ENCODE measurements at regions not wholly inside any gene's neighbourhood (a gene's known extent, or its start where the extent isn't known, plus 50 kb on each side); places are given as distances from the start of the nearest gene placed in this dataset.
"Not testable (repeated sequence)": the region's sequence is repeated elsewhere in the genome, so short reads cannot be mapped to it uniquely, and the experiment has no call there.

DNA sequence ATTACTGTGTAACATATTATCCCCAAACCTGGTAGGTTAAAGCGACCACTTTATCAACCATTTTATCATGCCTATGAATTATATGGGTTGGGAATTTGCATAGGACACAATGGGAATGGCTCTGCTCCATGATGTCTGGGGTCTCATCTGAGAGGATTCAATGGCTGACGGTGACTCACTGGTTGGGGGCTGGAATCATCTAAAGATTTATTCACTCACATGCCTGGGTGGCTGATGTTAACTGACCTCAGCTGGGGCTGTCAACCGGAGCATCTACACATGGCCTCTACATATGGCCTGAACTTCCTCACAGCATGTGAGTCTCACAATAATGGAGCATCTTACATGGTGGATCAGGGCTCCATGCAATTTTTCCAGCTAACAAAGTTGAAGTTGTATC lies 313.1 kb upstream of the PPP2R3A start:
- no CpG with 5 or more reads among the region's 3 CpGs for WGBS (ENCODE audit: insufficient coverage, low lambda C conversion rate)
- Histone ChIP-seq H3K4me3 (ENCODE audit: low read length) (no peak overlapping the region), H3K27me3 (ENCODE audit: control insufficient read depth, insufficient read depth, low read length) (no peaks in the 10 kb centered on the region), H3K27ac (ENCODE audit: low read length) (no peak overlapping the region), H3K4me1 (ENCODE audit: control insufficient read depth, insufficient read depth, low read length) (no peaks in the 10 kb centered on the region), H3K36me3 (ENCODE audit: control insufficient read depth, insufficient read depth, low read length) (no peaks in the 10 kb centered on the region), H3K9me3 (ENCODE audit: control insufficient read depth, low read depth, low read length) (no peaks in the 10 kb centered on the region)
- DNase-seq, result no peak

- no peak overlapping the region for H3K27ac ChIP-seq (ENCODE audit: low read length)
- H3K4me1 ChIP-seq (ENCODE audit: control insufficient read depth, insufficient read depth, low read length), result no peaks in the 10 kb centered on the region
- H3K36me3 ChIP-seq (ENCODE audit: control insufficient read depth, insufficient read depth, low read length), result no peaks in the 10 kb centered on the region
- DNase-seq, result no peak
- no peak overlapping the region for H3K4me3 ChIP-seq (ENCODE audit: low read length)
- WGBS (ENCODE audit: insufficient coverage, low lambda C conversion rate), result no CpG with 5 or more reads among the region's 1 CpG
- no peaks in the 10 kb centered on the region for H3K27me3 ChIP-seq (ENCODE audit: control insufficient read depth, insufficient read depth, low read length)
- peaks cover 5% of the 10 kb centered on the region for H3K9me3 ChIP-seq (ENCODE audit: control insufficient read depth, low read depth, low read length)
Measured at GRCh38 chr3:135655328-135655727, 310.2 kb upstream of the PPP2R3A start.

DNA sequence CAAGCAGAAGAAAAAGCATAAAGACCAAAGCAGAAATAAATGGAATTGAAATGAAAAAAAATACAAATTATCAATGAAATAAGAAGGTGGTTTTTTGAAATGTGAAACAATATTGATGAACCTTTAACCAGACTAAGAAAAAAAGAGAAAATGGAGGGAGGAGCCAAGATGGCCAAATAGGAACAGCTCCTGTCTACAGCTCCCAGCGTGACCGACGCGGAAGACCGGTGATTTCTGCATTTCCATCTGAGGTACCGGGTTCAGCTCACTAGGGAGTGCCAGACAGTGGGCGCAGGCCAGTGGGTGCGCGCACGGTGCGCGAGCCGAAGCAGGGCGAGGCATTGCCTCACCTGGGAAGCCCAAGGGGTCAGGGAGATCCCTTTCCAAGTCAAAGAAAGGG lies 307.1 kb upstream of the PPP2R3A start:
- not testable (repeated sequence) for H3K27me3 ChIP-seq (ENCODE audit: control insufficient read depth, insufficient read depth, low read length); H3K4me1 ChIP-seq (ENCODE audit: control insufficient read depth, insufficient read depth, low read length); H3K36me3 ChIP-seq (ENCODE audit: control insufficient read depth, insufficient read depth, low read length); H3K4me3 ChIP-seq (ENCODE audit: low read length); DNase-seq; H3K27ac ChIP-seq (ENCODE audit: low read length); H3K9me3 ChIP-seq (ENCODE audit: control insufficient read depth, low read depth, low read length)
- WGBS (ENCODE audit: insufficient coverage, low lambda C conversion rate), result no CpG with 5 or more reads among the region's 14 CpGs

- Histone ChIP-seq H3K4me1 (ENCODE audit: control insufficient read depth, insufficient read depth, low read length) (no peaks in the 10 kb centered on the region), H3K27ac (ENCODE audit: low read length) (no peak overlapping the region), H3K36me3 (ENCODE audit: control insufficient read depth, insufficient read depth, low read length) (no peaks in the 10 kb centered on the region), H3K9me3 (ENCODE audit: control insufficient read depth, low read depth, low read length) (peaks cover 2% of the 10 kb centered on the region), H3K4me3 (ENCODE audit: low read length) (no peak overlapping the region), H3K27me3 (ENCODE audit: control insufficient read depth, insufficient read depth, low read length) (no peaks in the 10 kb centered on the region)
- no CpG with 5 or more reads among the region's 1 CpG for WGBS (ENCODE audit: insufficient coverage, low lambda C conversion rate)
- no peak for DNase-seq
Measured at GRCh38 chr3:135667061-135667460, 298.5 kb upstream of the PPP2R3A start.

- no peak for DNase-seq
- WGBS (ENCODE audit: insufficient coverage, low lambda C conversion rate), result 100% methylated on average over 2 of the region's 3 CpGs
- Histone ChIP-seq H3K4me3 (ENCODE audit: low read length) (no peak overlapping the region), H3K4me1 (ENCODE audit: control insufficient read depth, insufficient read depth, low read length) (no peaks in the 10 kb centered on the region), H3K36me3 (ENCODE audit: control insufficient read depth, insufficient read depth, low read length) (no peaks in the 10 kb centered on the region), H3K27ac (ENCODE audit: low read length) (no peak overlapping the region), H3K27me3 (ENCODE audit: control insufficient read depth, insufficient read depth, low read length) (no peaks in the 10 kb centered on the region), H3K9me3 (ENCODE audit: control insufficient read depth, low read depth, low read length) (no peaks in the 10 kb centered on the region)
Measured at GRCh38 chr3:135674508-135674907, 291.0 kb upstream of the PPP2R3A start.

GRCh38 chr3:135678386-135678785 lies 287.1 kb upstream of the PPP2R3A start:
- no peak overlapping the region for H3K27ac ChIP-seq (ENCODE audit: low read length)
- no peaks in the 10 kb centered on the region for H3K9me3 ChIP-seq (ENCODE audit: control insufficient read depth, low read depth, low read length)
- H3K27me3 ChIP-seq (ENCODE audit: control insufficient read depth, insufficient read depth, low read length), result no peaks in the 10 kb centered on the region
- no peaks in the 10 kb centered on the region for H3K36me3 ChIP-seq (ENCODE audit: control insufficient read depth, insufficient read depth, low read length)
- DNase-seq, result no peak
- H3K4me1 ChIP-seq (ENCODE audit: control insufficient read depth, insufficient read depth, low read length), result no peaks in the 10 kb centered on the region
- 80% methylated on average over 1 of the region's 4 CpGs for WGBS (ENCODE audit: insufficient coverage, low lambda C conversion rate)
- H3K4me3 ChIP-seq (ENCODE audit: low read length), result no peak overlapping the region

DNA sequence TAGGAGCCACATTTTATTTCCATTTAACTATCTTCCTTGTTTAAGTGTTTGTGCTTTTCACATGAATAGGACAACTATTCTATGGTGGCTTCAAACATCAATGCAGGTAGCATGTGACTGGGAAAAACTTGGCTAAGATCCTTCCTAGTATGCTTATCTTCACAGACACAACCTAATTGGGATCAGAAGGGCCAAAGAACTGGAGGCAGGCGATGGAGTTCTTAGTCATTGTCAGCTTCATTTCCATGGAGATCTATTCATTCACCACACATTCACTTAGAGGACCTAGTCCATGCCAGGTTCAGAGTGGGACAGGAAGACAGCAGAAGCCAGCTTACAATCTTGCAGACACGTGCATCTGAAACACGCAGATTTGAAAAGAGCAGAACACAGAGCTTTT lies 277.5 kb upstream of the PPP2R3A start:
- Histone ChIP-seq H3K4me1 (ENCODE audit: control insufficient read depth, insufficient read depth, low read length) (no peaks in the 10 kb centered on the region), H3K27me3 (ENCODE audit: control insufficient read depth, insufficient read depth, low read length) (no peaks in the 10 kb centered on the region), H3K36me3 (ENCODE audit: control insufficient read depth, insufficient read depth, low read length) (no peaks in the 10 kb centered on the region), H3K27ac (ENCODE audit: low read length) (no peak overlapping the region), H3K4me3 (ENCODE audit: low read length) (no peak overlapping the region), H3K9me3 (ENCODE audit: control insufficient read depth, low read depth, low read length) (no peaks in the 10 kb centered on the region)
- no CpG with 5 or more reads among the region's 3 CpGs for WGBS (ENCODE audit: insufficient coverage, low lambda C conversion rate)
- DNase-seq, result no peak

GRCh38 chr3:135690664-135691063 lies 274.9 kb upstream of the PPP2R3A start:
- no peaks in the 10 kb centered on the region for H3K36me3 ChIP-seq (ENCODE audit: control insufficient read depth, insufficient read depth, low read length)
- no peaks in the 10 kb centered on the region for H3K27me3 ChIP-seq (ENCODE audit: control insufficient read depth, insufficient read depth, low read length)
- no peaks in the 10 kb centered on the region for H3K4me1 ChIP-seq (ENCODE audit: control insufficient read depth, insufficient read depth, low read length)
- no peak for DNase-seq
- no peak overlapping the region for H3K27ac ChIP-seq (ENCODE audit: low read length)
- H3K9me3 ChIP-seq (ENCODE audit: control insufficient read depth, low read depth, low read length), result no peaks in the 10 kb centered on the region
- WGBS (ENCODE audit: insufficient coverage, low lambda C conversion rate), result no CpG with 5 or more reads among the region's 3 CpGs
- no peak overlapping the region for H3K4me3 ChIP-seq (ENCODE audit: low read length)

DNA sequence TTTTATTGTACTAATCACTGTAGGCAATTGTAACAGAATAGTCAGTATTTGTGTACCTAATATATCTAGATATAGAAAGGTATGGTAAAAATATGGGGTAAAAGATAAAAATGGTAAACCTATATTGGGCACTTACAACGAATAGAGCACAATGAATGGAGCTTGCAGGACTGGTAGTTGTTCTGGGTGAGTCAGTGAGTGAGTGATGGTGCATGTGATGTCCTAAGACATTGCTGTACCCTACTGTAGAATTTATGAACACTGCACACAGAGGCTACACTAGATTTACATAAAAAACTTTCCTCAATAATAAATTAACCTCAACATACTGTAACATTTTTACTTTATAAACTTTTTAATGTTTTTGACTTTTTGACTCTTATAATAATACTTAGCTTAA lies 274.3 kb upstream of the PPP2R3A start:
- H3K27ac ChIP-seq (ENCODE audit: low read length), result no peak overlapping the region
- no CpG with 5 or more reads among the region's 1 CpG for WGBS (ENCODE audit: insufficient coverage, low lambda C conversion rate)
- H3K27me3 ChIP-seq (ENCODE audit: control insufficient read depth, insufficient read depth, low read length), result no peaks in the 10 kb centered on the region
- no peak overlapping the region for H3K4me3 ChIP-seq (ENCODE audit: low read length)
- DNase-seq, result no peak
- H3K4me1 ChIP-seq (ENCODE audit: control insufficient read depth, insufficient read depth, low read length), result no peaks in the 10 kb centered on the region
- H3K9me3 ChIP-seq (ENCODE audit: control insufficient read depth, low read depth, low read length), result no peaks in the 10 kb centered on the region
- no peaks in the 10 kb centered on the region for H3K36me3 ChIP-seq (ENCODE audit: control insufficient read depth, insufficient read depth, low read length)

DNA sequence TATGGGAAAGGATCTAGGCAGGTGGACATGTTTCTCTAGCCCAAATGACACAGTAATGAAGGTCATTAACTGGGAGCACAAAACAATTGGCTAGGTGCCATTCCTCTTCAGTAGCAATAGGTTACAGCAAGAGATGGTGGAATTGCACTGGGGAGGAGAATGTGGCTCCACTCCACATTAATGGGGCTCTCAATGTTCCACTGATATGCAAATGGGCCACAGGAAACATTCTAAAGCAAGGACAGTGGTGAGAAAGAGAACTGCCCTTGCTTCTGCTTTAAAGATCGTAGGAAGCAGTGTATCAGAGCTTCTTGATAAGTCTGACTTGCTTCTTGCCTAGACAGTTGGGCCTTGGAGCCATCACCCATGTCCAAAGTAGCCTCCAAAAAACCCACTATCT lies 271.4 kb upstream of the PPP2R3A start:
- H3K27ac ChIP-seq (ENCODE audit: low read length), result no peak overlapping the region
- no peaks in the 10 kb centered on the region for H3K36me3 ChIP-seq (ENCODE audit: control insufficient read depth, insufficient read depth, low read length)
- H3K9me3 ChIP-seq (ENCODE audit: control insufficient read depth, low read depth, low read length), result no peaks in the 10 kb centered on the region
- no peaks in the 10 kb centered on the region for H3K4me1 ChIP-seq (ENCODE audit: control insufficient read depth, insufficient read depth, low read length)
- no peak for DNase-seq
- H3K4me3 ChIP-seq (ENCODE audit: low read length), result no peak overlapping the region
- H3K27me3 ChIP-seq (ENCODE audit: control insufficient read depth, insufficient read depth, low read length), result no peaks in the 10 kb centered on the region
- WGBS (ENCODE audit: insufficient coverage, low lambda C conversion rate), result no CpG with 5 or more reads among the region's 1 CpG

GRCh38 chr3:135699741-135700140 lies 265.8 kb upstream of the PPP2R3A start:
- 40% methylated on average over 1 of the region's 5 CpGs for WGBS (ENCODE audit: insufficient coverage, low lambda C conversion rate)
- Histone ChIP-seq H3K27me3 (ENCODE audit: control insufficient read depth, insufficient read depth, low read length) (no peaks in the 10 kb centered on the region), H3K27ac (ENCODE audit: low read length) (no peak overlapping the region), H3K4me3 (ENCODE audit: low read length) (no peak overlapping the region), H3K9me3 (ENCODE audit: control insufficient read depth, low read depth, low read length) (no peaks in the 10 kb centered on the region), H3K4me1 (ENCODE audit: control insufficient read depth, insufficient read depth, low read length) (no peaks in the 10 kb centered on the region), H3K36me3 (ENCODE audit: control insufficient read depth, insufficient read depth, low read length) (no peaks in the 10 kb centered on the region)
- no peak for DNase-seq
